BLaER1 (cell line): ENCODE measurements at regions not wholly inside any gene's neighbourhood (a gene's known extent, or its start where the extent isn't known, plus 50 kb on each side); places are given as distances from the start of the nearest gene placed in this dataset.

Experiments used
- H3K27ac ChIP-seq: shearing (Covaris generic); formaldehyde crosslinking; 2 replicates; pipeline ENCODE4 v1.8.1; 2022
- H3K27me3 ChIP-seq: shearing (Covaris generic); formaldehyde crosslinking; 2 replicates; pipeline ENCODE4 v1.8.1; 2022
- H3K36me3 ChIP-seq: shearing (Covaris generic); formaldehyde crosslinking; 2 replicates; pipeline ENCODE4 v1.8.1; 2022
- H3K4me1 ChIP-seq: shearing (Covaris generic); formaldehyde crosslinking; 2 replicates; pipeline ENCODE4 v1.8.1; 2022
- H3K4me2 ChIP-seq: shearing (Covaris generic); formaldehyde crosslinking; 2 replicates; pipeline ENCODE4 v1.8.1; 2022
- H3K4me3 ChIP-seq: shearing (Covaris generic); formaldehyde crosslinking; 2 replicates; pipeline ENCODE4 v1.8.1; 2022
- H3K9ac ChIP-seq: shearing (Covaris generic); formaldehyde crosslinking; 2 replicates; pipeline ENCODE4 v1.8.1; 2022
- H3K9me3 ChIP-seq: shearing (Covaris generic); formaldehyde crosslinking; 2 replicates; pipeline ENCODE4 v1.8.1; 2022
- H4K20me1 ChIP-seq: shearing (Covaris generic); formaldehyde crosslinking; 2 replicates; pipeline ENCODE4 v1.8.1; 2022
- Cebpa-rat ChIP-seq: shearing (Covaris generic); IDR thresholded peaks from 2 replicates; pipeline ENCODE4 v1.8.1; 2022

- Histone ChIP-seq H4K20me1 (no peaks in the 10 kb centered on the region), H3K4me2 (no peak overlapping the region), H3K9ac (no peak overlapping the region), H3K36me3 (no peaks in the 10 kb centered on the region), H3K27ac (no peak overlapping the region), H3K27me3 (no peaks in the 10 kb centered on the region), H3K4me3 (no peak overlapping the region), H3K9me3 (no peaks in the 10 kb centered on the region), H3K4me1 (no peaks in the 10 kb centered on the region)
- no peak for TF ChIP-seq Cebpa-rat
Observed at GRCh38 chr15:97141871-97142270, 811.4 kb downstream of the NR2F2 start.

- Histone ChIP-seq H3K27me3 (no peaks in the 10 kb centered on the region), H3K4me1 (no peaks in the 10 kb centered on the region), H3K9ac (no peak overlapping the region), H3K4me2 (no peak overlapping the region), H3K9me3 (no peaks in the 10 kb centered on the region), H3K36me3 (no peaks in the 10 kb centered on the region), H4K20me1 (no peaks in the 10 kb centered on the region), H3K4me3 (no peak overlapping the region), H3K27ac (no peak overlapping the region)
- no peak for TF ChIP-seq Cebpa-rat
Observed at GRCh38 chr15:97143592-97144376, 813.3 kb downstream of the NR2F2 start.

GRCh38 chr15:97144377-97144711 lies 813.8 kb downstream of the NR2F2 start:
- no peaks in the 10 kb centered on the region for H4K20me1 ChIP-seq
- H3K4me1 ChIP-seq = no peaks in the 10 kb centered on the region
- H3K4me2 ChIP-seq = no peak overlapping the region
- H3K9ac ChIP-seq = no peak overlapping the region
- TF ChIP-seq Cebpa-rat = no peak
- H3K27ac ChIP-seq = no peak overlapping the region
- no peaks in the 10 kb centered on the region for H3K9me3 ChIP-seq
- H3K4me3 ChIP-seq = no peak overlapping the region
- no peaks in the 10 kb centered on the region for H3K36me3 ChIP-seq
- H3K27me3 ChIP-seq = no peaks in the 10 kb centered on the region

- H4K20me1 ChIP-seq = no peaks in the 10 kb centered on the region
- H3K27ac ChIP-seq = no peak overlapping the region
- no peaks in the 10 kb centered on the region for H3K4me1 ChIP-seq
- H3K9me3 ChIP-seq = no peaks in the 10 kb centered on the region
- H3K27me3 ChIP-seq = no peaks in the 10 kb centered on the region
- H3K4me3 ChIP-seq = no peak overlapping the region
- H3K36me3 ChIP-seq = no peaks in the 10 kb centered on the region
- TF ChIP-seq Cebpa-rat = no peak
- H3K4me2 ChIP-seq = no peak overlapping the region
- no peak overlapping the region for H3K9ac ChIP-seq
Observed at GRCh38 chr15:97146929-97147870, 813.3 kb upstream of the ARRDC4 start.

GRCh38 chr15:97153356-97153965 lies 807.0 kb upstream of the ARRDC4 start:
- no peak overlapping the region for H3K9ac ChIP-seq

GRCh38 chr15:97156739-97157265 lies 803.7 kb upstream of the ARRDC4 start:
- Histone ChIP-seq H3K36me3 (no peaks in the 10 kb centered on the region), H3K9me3 (no peaks in the 10 kb centered on the region), H3K27ac (no peak overlapping the region), H3K4me2 (no peak overlapping the region), H4K20me1 (no peaks in the 10 kb centered on the region), H3K27me3 (no peaks in the 10 kb centered on the region), H3K4me1 (no peaks in the 10 kb centered on the region), H3K9ac (no peak overlapping the region), H3K4me3 (no peak overlapping the region)
- TF ChIP-seq Cebpa-rat = no peak

More at GRCh38 chr15:97153356-97153965, 807.0 kb upstream of the ARRDC4 start:
- TF ChIP-seq Cebpa-rat = no peak
- Histone ChIP-seq H3K4me1 (no peaks in the 10 kb centered on the region), H3K4me2 (no peak overlapping the region), H3K27me3 (no peaks in the 10 kb centered on the region), H3K36me3 (no peaks in the 10 kb centered on the region), H3K9me3 (no peaks in the 10 kb centered on the region), H3K27ac (no peak overlapping the region), H4K20me1 (no peaks in the 10 kb centered on the region), H3K4me3 (no peak overlapping the region)

DNA sequence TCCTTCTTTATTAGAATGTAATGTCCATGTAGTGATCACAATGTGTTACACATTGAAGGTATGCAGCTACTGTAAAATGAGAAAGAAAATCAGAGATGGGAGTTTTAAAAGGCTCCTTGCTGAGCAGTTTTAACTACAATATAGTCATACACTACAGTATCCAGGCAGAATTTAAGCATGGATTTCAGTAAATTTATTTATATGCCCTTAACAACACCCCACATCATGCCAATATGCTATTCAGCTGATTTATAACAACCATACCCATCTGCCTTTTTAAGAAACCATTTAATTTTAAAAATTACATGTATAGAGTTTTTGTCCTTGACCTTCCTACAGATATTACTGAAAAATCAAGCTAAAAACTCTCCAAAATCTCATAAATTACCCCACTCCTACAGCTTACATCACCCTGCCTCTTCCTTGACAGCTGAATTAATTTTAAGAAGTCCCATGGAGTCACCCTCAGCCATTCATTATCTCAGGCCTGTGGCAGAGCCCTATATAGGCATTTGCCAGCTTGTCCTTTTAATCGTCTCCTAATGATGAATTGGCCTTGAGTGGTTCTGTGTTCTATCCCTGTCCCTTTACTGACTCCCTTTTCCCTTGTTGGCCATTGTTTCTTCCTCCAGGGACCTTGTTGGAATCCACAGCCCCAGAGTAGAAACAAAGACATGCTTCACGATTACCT lies 797.6 kb upstream of the ARRDC4 start:
- H3K27me3 ChIP-seq = no peaks in the 10 kb centered on the region

DNA sequence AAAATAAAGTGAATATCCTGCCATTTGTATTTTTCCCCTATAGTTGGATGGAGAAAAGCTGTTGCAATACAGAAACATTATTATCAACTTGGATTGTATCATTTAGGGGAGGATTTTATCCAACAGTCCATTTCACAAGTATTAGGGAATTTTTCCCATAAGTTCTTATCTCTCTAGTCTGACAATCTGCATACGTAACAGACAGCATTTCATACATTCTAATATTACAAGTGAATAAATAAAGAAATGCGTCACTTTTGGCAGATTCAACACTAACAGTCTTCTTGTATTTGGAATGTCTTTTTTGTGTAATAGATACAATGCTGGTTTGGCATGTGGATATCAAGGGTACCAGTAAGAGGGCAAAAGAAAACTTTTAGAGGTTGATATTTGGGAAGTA lies 795.3 kb upstream of the ARRDC4 start:
- no peak for TF ChIP-seq Cebpa-rat
- Histone ChIP-seq H3K9ac (no peak overlapping the region), H3K4me2 (no peak overlapping the region), H3K27me3 (no peaks in the 10 kb centered on the region), H3K27ac (no peak overlapping the region), H3K36me3 (no peaks in the 10 kb centered on the region), H4K20me1 (no peaks in the 10 kb centered on the region), H3K4me1 (no peaks in the 10 kb centered on the region), H3K4me3 (no peak overlapping the region), H3K9me3 (no peaks in the 10 kb centered on the region)

More for the DNA sequence above, 797.6 kb upstream of the ARRDC4 start:
- Histone ChIP-seq H3K4me1 (no peaks in the 10 kb centered on the region), H3K36me3 (no peaks in the 10 kb centered on the region), H4K20me1 (no peaks in the 10 kb centered on the region), H3K27ac (no peak overlapping the region), H3K4me2 (no peak overlapping the region), H3K9me3 (no peaks in the 10 kb centered on the region), H3K9ac (no peak overlapping the region), H3K4me3 (no peak overlapping the region)
- TF ChIP-seq Cebpa-rat = no peak
